Umbilical cord (tissue), 1 donor: ENCODE measurements at regions not wholly inside any gene's neighbourhood (a gene's known extent, or its start where the extent isn't known, plus 50 kb on each side); places are given as distances from the start of the nearest gene placed in this dataset.

ENCODE experiments used
- DNase-seq: peaks from one replicate; pipeline ENCODE4 v3.0.0-alpha.2; 2015; ENCODE audit warnings: low spot score

- DNase-seq: no peak
Measured at GRCh38 chr15:36059596-36059995, 513.6 kb upstream of the DPH6 start.

DNA sequence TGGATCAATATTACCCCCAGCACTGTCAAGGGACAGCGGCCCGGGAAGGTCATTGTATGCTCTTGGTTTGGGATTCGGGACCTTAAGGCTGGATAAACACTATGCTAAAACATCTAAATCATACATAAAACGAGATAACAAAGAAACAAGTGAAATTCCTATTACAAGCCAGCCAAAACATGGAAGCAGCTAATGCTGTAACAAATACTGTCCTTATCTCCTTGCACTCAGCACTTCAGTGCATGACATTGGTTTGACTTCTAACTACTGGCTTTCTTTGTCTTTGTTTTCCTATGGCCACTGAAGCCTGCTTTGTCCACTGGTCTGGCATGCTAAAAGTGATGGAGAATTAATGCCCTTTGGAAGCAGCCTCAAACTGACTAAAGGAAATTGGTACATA is 516.4 kb upstream of the DPH6 start:
- no peak for DNase-seq

DNA sequence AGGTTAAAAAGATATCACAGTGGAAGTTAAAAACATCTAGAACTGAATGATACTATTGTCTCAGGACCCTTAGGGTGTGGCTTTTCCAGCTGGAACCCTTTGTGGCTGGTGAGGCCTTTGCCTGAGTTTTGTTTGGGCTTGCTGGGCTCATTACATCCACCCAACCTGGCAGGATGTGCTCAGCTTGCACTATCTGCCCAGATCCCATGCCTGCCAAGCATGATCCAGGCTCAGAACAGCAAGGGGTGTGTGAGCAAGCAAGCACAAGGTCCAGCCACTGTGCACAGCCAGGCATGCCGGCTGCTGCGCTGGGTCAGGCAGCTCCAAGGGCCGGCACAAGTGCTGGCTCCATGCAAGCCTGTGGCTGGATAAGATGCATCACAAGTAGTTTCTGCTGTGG is 512.7 kb upstream of the CDIN1 start:
- DNase-seq: no peak

DNA sequence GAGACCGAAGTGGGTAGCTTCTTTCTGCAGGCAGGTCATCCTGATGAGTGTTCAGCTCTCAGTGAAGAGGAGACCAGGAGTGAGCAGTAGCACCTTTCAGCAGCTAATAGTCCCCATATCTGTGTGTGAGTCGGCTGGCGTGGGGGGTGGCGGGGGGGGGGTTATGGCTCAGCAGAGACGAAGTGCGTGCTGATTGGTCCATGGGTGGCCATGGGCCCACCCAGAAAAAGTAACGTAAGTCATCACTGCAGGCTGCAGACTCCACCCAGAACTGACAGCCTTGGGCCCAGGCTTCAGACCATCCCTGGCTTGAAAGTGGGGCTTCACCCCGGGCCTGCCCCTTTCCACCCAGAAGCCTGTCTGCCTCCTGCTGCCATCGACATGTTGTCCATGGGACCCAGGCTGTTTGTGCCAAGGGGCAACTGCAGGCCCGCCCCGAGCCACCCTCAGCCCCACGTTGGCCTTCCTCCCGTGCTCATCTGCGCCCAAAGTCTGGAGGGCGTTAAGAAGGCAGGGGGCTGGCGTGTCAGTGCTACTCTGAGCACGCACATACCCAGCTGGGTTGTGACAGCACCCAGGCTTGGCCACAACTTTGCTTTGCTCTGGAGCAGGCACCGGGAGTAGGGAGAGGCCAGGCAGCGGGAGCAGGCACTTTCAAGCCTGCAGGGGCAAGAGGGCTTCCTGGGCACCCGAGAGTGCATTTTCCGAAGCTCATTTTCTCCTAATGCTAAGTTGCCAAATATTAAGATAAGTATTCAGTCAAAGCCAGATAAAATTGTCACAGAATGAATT is 511.7 kb upstream of the CDIN1 start:
- no peak for DNase-seq

GRCh38 chr15:36075333-36075732 is 504.1 kb upstream of the CDIN1 start:
- peak; percentile 41 for DNase-seq

DNA sequence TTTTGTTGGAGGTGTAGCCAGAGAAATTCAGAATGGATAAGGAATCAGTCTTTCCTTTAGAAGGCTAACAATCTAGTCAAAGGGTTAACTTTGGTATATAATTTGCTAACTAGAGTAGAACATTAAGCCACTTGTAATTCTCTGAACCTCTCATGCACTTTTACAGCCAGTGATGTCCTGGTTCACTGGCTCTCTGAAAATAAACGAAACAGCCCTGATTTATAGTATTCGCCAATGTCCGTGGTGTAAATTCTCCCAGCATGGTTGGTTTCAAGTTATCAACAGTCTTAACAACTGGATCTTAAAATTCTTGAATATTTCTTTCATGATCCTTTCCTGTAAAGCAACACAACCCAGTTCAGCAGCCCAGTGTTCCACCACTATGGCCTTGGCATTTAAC is 500.4 kb upstream of the CDIN1 start:
- DNase-seq: no peak

DNA sequence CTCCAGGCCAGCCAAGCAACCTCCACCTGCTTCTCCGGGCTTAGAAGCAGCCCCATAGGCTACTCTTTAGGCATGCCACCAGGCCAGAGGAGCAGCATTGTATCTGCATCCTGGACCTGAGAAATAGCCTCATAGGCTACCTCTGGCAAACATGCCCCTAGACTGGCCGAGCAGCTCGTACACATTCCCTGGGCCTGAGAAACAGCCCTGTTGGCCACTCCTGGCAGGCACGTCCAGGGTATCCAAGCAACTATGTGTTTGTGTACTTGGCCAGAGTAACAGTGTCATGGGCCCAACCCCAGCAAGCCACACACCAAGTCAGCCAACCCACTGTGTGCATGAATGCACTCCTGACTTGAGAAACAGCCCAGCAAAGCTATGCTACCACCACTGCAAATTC is 498.7 kb upstream of the CDIN1 start:
- no peak for DNase-seq

DNA sequence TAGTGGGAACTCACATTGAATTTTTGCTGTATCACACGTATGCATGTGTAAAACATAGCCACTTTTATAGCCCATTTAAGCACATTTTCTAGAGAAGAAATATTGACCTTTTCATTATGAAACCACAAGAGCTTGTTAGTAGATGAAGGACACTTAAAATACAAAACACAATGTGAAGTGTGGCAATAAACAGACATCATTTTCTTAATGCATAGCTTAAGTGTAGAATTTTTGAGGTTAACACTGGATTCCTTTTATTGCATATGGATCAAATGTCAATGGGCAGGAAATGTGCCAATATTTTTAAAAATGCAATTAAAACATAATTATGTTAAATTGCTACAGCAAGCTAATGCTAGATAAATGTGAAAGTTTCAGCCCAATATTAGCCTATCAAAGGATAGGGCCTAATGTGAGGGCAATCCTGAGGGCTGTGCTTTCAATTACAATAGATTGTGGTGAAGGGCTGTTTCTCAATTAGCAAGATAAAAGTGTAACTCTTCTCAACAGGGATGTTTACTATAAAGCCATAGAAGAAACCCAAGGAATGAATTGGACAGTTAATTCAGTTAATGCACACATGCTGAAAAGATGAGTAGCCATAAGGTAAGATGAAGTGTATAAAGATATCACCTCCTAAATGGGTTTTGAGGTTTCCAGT is 489.0 kb upstream of the CDIN1 start:
- no peak for DNase-seq

GRCh38 chr15:36106640-36107335 is 472.6 kb upstream of the CDIN1 start:
- peak; percentile 44 for DNase-seq

DNA sequence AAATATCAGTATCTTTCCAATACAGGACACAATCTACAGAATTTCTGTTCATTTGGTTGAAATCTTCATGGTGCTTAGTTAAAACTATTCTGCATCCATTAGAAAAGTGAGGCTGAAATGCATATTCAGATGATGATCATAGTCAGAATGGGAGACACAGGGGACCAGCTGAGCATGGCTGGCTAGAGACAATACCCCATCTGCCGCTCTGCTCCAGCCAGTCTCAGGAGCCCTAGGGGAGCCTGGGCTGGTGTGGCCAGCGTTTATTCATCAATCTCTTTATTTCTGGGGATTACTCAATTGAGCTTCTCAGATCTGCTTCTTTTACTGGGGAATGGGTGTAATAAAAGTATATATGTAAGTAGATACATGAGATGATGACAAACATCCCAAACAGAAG is 470.9 kb upstream of the CDIN1 start:
- no peak for DNase-seq

DNA sequence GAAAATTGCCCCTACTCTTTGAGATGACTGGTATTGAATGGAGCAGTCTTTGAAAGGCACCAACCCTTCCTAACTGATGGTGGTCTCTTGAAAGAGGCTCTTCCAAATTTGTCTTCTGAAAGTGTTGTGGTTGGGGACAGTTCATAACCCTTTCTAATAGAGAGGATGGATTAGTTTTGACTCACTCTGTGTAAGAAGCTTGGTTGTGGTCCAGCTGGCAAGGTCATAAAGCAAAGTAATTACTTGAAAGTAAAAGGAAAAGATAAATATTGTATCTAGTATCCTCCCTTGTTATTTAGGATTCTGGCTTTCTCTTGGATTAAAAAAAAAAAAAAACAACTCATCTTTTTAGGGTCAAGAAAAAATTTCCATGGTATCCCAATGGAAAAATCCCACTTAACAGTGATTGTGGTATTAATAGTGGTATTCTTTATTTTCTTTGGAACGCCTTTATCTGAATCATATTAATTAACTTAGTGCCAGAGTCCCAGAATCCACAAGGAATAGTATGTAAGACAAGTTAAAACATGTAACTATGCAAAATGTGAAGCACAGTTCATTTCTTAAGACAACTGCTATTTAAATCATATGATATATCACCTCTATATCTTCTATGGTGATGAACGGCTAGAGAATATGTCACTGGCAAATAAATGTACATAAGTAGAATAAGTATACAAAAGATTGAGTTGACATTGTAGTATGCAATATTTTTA is 469.3 kb upstream of the CDIN1 start:
- peak; percentile 6 for DNase-seq

DNA sequence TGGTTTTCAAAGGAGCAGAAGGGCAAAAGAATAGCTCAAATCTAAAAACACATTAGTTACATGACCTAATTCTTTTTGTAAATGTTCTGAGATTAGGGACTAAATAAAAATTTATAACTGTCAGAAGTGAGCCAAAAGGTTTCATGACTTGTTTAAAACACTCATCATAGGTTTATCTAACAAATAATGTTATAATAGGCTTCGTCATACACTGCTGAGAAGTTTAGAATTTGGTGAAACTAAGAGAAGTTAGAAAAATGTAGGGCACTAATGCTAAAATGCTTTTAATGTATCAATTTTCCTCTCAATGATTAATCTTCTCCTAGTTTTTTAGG is 468.8 kb upstream of the CDIN1 start:
- DNase-seq: peak; percentile 19

DNA sequence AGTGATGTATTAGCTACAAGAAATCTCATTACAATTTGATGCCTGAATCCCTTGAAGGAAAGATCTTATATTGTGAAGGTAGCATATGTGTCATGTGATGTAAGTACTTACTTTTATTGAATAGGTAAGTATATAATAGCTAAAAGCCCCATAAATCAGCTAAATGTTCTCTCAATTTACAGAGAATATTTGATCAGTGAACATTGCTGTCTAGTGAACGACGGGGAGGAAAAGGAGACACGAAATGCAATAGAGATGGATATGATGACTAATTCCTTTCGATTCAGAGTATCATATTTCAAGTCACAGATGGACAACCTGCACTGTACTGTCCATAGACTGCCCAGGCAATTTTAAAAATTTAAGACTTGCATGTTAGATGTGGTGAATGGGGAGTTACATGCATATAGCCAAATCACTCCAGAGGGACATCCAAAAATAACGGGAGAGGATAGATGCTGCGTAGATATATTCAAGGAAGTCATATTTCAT is 462.1 kb upstream of the CDIN1 start:
- no peak for DNase-seq

DNA sequence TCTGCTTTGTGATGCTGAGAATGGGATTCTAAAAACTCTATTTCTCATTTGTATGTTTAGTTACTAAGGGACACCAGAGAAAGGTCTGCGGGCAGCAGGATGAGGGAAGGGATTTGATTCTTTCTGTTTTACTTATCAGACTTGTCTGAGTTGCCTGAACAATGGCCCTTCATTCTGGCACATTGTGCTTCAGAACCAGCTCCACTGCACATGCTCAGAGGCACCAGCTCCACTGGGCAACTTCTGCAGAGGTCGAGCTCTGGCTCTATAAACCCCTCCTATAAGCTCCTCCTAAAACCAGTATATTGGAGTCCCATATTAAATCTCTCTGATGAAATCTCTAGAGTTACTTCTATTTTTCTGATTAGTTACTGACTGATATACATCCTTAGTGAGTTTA is 453.2 kb upstream of the CDIN1 start:
- no peak for DNase-seq

DNA sequence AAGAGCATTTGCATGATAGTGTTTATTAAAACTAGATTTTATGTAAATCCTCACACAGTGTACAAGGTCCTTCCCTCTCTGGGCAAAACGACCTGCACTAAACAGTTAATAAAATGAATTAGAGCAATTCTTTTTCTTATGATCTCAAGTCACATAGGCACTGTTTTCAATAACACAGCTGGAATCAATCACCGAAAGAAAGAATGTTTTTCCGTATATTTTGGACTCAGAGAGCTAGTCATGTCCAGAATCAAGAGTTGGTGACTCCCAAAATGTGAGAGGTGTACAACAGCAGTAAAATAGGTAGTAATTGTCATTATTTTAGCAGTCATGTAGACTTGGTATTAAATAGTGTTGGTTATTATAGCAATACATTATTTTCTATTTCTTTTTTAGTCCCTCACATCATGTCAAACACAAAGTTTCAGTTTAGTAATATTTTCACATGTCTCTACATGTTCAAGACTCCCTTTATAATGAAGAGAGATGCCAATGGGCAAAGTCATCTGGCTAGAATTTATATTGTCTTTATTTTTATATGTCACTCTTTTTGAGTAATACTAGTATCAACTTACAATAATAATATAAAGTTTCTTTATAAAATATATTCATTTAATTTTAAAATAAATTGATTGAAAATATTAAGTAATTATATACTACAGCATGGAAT is 448.6 kb upstream of the CDIN1 start:
- no peak for DNase-seq

DNA sequence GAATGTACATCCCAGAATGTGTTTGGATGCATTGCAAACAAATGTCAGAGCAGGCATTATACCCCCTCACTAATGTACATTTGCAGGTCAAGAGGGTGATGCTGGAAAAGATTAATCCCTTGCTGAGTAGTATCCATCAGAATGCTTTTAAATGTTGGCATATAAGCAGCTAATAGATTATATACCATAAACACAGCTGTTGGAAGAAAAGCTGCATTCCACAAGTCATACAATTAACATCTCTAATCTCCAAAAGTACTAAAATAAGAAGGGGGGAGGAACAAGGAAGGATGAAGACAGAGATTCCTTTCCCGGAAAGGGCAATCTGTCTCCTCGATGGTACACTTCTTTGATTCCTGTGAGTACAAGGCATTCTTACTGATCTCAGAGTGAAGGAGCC is 445.7 kb upstream of the CDIN1 start:
- DNase-seq: peak; percentile 5

DNA sequence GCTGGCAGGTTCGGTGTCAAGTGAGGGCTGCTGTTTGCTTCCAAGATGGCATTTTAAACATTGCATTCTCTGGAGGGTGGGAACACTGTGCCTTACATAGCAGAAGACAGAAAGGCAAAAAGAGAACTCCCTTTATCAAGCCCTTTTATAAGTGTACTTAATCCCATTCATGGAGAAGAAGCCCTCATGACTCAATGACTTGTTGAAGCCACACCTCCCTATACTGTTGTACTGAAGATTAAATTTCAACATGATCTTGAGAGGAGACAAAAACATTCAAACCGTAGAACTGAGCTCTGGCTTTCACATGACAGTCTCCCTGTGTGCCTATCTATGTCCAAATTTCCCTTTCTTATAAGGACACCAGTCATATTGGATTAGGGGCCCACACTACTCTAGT is 443.4 kb upstream of the CDIN1 start:
- DNase-seq: no peak

- DNase-seq: no peak
Measured at GRCh38 chr15:36152936-36153335, 426.5 kb upstream of the CDIN1 start.

GRCh38 chr15:36156879-36157427 is 422.5 kb upstream of the CDIN1 start:
- DNase-seq: no peak

- DNase-seq: no peak
Measured at GRCh38 chr15:36160351-36160750, 419.1 kb upstream of the CDIN1 start.

GRCh38 chr15:36161108-36161507 is 418.3 kb upstream of the CDIN1 start:
- DNase-seq: no peak
